Activated CD4-positive, alpha-beta memory T cell treated with anti-CD3 and anti-CD28 coated beads, Interleukin-2, amount 10 ng/mL, durations not matched to agents 7 days and 5 days (primary cell): ENCODE measurements at regions not wholly inside any gene's neighbourhood (a gene's known extent, or its start where the extent isn't known, plus 50 kb on each side); places are given as distances from the start of the nearest gene placed in this dataset.

Experiments
- CTCF ChIA-PET: fragments of 350-600 bp; sonication (Branson Sonifier 250); formaldehyde crosslinking; loops from one replicate; lab custom pipeline; 2021; ENCODE audit warnings: antibody characterized with exemption, inconsistent platforms; lab: Charles Lee
- POLR2A ChIA-PET: fragments of 350-600 bp; sonication (Branson Sonifier 250); formaldehyde crosslinking; loops from one replicate; lab custom pipeline; 2021; ENCODE audit warnings: antibody characterized with exemption; lab: Charles Lee
- DNase-seq: peaks from one replicate; pipeline ENCODE4 v3.0.0-alpha.2; 2020
- H3K27ac Mint-ChIP-seq: one replicate; pipeline ENCODE4 v1.8.0; 2021; ENCODE audit warnings: mild to moderate bottlenecking, mixed read lengths
- H3K27me3 Mint-ChIP-seq: one replicate; pipeline ENCODE4 v1.8.0; 2021; ENCODE audit warnings: mixed read lengths
- H3K36me3 Mint-ChIP-seq: one replicate; pipeline ENCODE4 v1.8.0; 2021; ENCODE audit warnings: low read depth, mixed read lengths
- H3K4me1 Mint-ChIP-seq: one replicate; pipeline ENCODE4 v1.8.0; 2021; ENCODE audit warnings: mixed read lengths
- H3K4me3 Mint-ChIP-seq: one replicate; pipeline ENCODE4 v1.8.0; 2021; ENCODE audit warnings: mild to moderate bottlenecking, mixed read lengths
- H3K9me3 Mint-ChIP-seq: one replicate; pipeline ENCODE4 v1.8.0; 2021; ENCODE audit warnings: mixed read lengths

- CTCF ChIA-PET: no interaction called here
- Mint-ChIP-seq H3K36me3 (no peaks in the 10 kb centered on the region), H3K9me3 (no peaks in the 10 kb centered on the region), H3K4me1 (no peaks in the 10 kb centered on the region), H3K4me3 (no peak overlapping the region), H3K27me3 (no peaks in the 10 kb centered on the region), H3K27ac (no peak overlapping the region)
- POLR2A ChIA-PET: no interaction called here
- no peak for DNase-seq
Measured at GRCh38 chr6:94389218-94389617, 969.9 kb upstream of the EPHA7 start.

DNA sequence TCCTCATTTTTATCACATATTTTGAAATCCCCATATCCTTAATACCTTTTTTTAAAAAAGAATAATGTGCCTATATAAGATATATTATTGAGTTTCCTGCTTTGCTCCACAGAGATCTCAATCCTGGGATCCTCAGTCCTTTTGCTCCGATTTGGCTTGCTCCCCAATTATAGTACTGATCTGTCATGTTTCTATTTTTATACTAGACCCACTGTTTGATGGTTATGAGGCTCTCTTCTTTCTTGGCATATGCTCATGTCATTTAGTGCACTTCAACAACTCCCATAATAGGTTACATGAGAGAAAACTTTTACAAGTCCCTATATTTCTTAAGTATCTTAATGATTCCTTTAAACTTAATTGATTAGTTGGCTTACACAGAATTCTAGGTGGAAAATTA, 958.5 kb upstream of the EPHA7 start:
- DNase-seq: no peak
- Mint-ChIP-seq H3K27me3 (no peaks in the 10 kb centered on the region), H3K27ac (no peak overlapping the region), H3K9me3 (peaks cover 3% of the 10 kb centered on the region), H3K4me3 (no peak overlapping the region), H3K4me1 (no peaks in the 10 kb centered on the region), H3K36me3 (no peaks in the 10 kb centered on the region)
- CTCF ChIA-PET: no interaction called here
- POLR2A ChIA-PET: no interaction called here

DNA sequence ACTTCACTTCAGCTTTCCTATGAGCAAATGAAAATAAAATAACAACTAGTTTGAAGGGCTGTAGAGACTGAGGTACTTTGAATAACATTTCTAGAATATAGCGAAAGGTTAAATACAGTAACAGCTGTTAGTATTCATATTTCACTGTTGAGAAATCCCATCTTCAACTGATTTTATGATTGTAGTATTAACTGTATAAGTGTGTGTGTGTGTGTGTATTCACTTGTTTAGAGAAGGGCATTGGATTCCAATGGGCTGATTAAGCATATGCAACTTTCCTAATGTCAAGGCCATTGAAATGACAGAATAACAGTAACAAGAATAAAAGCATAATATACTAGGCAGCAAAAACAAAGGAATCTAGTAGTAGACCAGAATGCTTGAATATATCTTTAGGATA, 957.5 kb upstream of the EPHA7 start:
- Mint-ChIP-seq H3K4me1 (no peaks in the 10 kb centered on the region), H3K4me3 (no peak overlapping the region), H3K9me3 (peaks cover 3% of the 10 kb centered on the region), H3K27ac (no peak overlapping the region), H3K36me3 (no peaks in the 10 kb centered on the region), H3K27me3 (no peaks in the 10 kb centered on the region)
- no peak for DNase-seq
- CTCF ChIA-PET: no interaction called here
- POLR2A ChIA-PET: no interaction called here

DNA sequence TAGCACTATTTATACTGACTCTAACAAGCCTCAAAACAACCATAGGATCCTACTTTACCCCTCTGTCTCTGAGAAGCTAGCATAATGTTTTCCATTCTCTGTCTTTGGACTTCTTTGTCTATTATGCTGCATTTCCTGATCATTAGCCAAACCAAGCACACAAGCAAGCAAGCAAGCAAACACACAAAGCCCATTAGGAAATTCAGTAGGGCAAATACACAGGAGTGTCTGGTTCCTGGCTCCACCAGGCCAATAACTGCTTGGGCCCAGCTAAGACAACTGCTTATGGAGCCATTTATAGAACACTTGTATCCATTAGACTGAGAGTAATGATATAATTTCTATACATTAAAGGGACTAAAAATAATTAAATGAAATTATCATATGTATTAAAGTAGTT, 952.9 kb upstream of the EPHA7 start:
- Mint-ChIP-seq H3K27me3 (no peaks in the 10 kb centered on the region), H3K4me1 (no peaks in the 10 kb centered on the region), H3K27ac (no peak overlapping the region), H3K4me3 (no peak overlapping the region), H3K9me3 (peaks cover 3% of the 10 kb centered on the region), H3K36me3 (no peaks in the 10 kb centered on the region)
- ChIA-PET CTCF (no interaction called here), POLR2A (no interaction called here)
- no peak for DNase-seq

DNA sequence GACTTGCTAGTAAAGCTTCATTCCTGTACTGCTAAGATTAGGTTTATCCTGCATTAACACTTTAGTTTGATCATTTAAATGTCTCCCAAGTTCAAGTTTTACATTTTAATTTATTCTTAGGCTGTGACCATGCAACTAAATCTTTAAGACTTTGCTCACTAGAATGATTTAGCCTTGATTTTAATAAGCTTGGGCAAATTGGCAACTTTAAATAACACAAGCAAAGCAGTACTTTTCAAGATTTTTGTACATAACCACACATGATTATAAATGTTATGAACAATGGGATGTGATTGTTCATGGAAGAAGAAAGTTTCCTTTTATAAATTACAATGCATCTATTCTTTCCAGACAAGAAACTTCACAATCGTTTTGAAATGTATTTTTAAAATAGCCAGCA, 948.0 kb upstream of the EPHA7 start:
- H3K4me1 Mint-ChIP-seq: no peaks in the 10 kb centered on the region
- DNase-seq: no peak
- POLR2A ChIA-PET: no interaction called here
- H3K4me3 Mint-ChIP-seq: no peak overlapping the region
- peaks cover 8% of the 10 kb centered on the region for H3K9me3 Mint-ChIP-seq
- H3K27ac Mint-ChIP-seq: no peak overlapping the region
- H3K27me3 Mint-ChIP-seq: no peaks in the 10 kb centered on the region
- CTCF ChIA-PET: no interaction called here
- H3K36me3 Mint-ChIP-seq: no peaks in the 10 kb centered on the region

GRCh38 chr6:94362061-94362864, 942.9 kb upstream of the EPHA7 start:
- POLR2A ChIA-PET: no interaction called here
- H3K27me3 Mint-ChIP-seq: no peaks in the 10 kb centered on the region
- H3K27ac Mint-ChIP-seq: no peak overlapping the region
- DNase-seq: no peak
- no peak overlapping the region for H3K4me3 Mint-ChIP-seq
- no peaks in the 10 kb centered on the region for H3K36me3 Mint-ChIP-seq
- CTCF ChIA-PET: no interaction called here
- H3K9me3 Mint-ChIP-seq: peaks cover 8% of the 10 kb centered on the region
- no peaks in the 10 kb centered on the region for H3K4me1 Mint-ChIP-seq

DNA sequence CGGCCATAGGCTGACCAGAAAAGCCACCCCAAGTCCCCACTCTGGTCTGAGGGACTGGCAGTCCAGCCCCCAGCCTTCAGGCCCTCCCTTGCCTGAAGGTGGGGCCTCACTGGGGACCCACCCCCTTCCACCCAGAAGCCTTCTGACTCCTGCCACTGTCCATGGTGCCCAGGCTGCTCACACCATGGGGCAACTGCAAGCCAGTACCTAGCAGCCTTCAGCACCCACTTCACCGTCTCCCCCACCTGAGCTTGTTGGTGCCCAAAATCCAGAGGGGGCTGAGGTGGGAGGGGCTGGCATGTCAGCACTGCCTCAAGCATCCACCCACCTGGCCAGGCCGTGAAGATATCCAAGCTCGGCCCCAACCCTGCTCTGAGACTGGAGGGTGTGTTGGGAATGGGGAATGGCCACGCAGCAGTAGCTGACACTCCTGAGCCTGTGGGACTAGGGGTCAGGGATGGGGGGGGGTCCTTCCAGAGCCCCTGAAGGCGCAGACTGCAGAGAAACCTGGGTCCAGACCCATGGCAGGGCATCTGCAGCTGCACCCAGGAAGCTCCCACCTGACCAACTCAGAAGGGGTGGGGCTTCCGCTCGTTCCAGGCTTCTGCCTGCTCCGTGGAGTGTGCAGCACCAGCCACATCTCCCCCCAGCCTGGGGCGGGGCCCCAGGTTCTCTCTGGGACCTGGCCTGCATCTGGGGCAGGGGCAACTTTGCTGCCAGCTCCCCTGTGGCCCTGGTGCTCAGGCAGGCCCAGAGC, 942.1 kb upstream of the EPHA7 start:
- Mint-ChIP-seq H3K27me3 (no peaks in the 10 kb centered on the region), H3K4me1 (no peaks in the 10 kb centered on the region), H3K4me3 (no peak overlapping the region), H3K36me3 (no peaks in the 10 kb centered on the region), H3K27ac (no peak overlapping the region), H3K9me3 (peaks cover 8% of the 10 kb centered on the region)
- POLR2A ChIA-PET: no interaction called here
- no peak for DNase-seq
- CTCF ChIA-PET: no interaction called here

DNA sequence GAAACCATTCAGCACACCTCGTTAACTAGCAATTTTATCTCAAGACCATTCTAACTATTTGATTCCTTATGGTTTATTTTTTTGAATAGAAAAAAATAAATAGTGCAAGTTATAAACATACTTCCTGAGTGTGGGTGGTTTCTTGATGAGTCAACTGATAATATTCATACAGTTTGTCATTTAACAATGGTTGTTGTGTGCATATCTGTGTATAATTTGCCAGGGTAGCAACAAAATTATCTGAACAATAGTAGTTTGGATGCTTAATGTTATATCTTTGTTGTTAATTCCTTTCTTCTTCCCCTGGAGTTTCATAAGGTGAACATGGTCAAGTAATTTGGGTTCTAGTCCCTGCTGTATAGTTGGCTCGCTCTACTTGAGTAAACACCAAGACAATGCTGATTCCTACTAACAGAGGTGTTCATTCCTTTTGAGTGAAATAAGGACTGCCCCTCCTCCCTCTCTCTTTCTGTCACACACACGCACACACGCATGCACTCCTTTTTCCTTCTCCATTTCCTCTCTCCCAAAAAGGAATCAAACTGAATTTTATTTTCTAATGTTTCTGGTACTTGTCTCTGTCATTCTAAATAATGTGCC, 938.1 kb upstream of the EPHA7 start:
- DNase-seq: no peak
- H3K4me3 Mint-ChIP-seq: no peak overlapping the region
- no peaks in the 10 kb centered on the region for H3K4me1 Mint-ChIP-seq
- CTCF ChIA-PET: no interaction called here
- H3K27me3 Mint-ChIP-seq: no peaks in the 10 kb centered on the region
- no peaks in the 10 kb centered on the region for H3K36me3 Mint-ChIP-seq
- H3K9me3 Mint-ChIP-seq: peaks cover under 1% of the 10 kb centered on the region
- no peak overlapping the region for H3K27ac Mint-ChIP-seq
- POLR2A ChIA-PET: no interaction called here

- no peaks in the 10 kb centered on the region for H3K36me3 Mint-ChIP-seq
- H3K27ac Mint-ChIP-seq: no peak overlapping the region
- no peak overlapping the region for H3K4me3 Mint-ChIP-seq
- ChIA-PET CTCF (no interaction called here), POLR2A (no interaction called here)
- no peaks in the 10 kb centered on the region for H3K4me1 Mint-ChIP-seq
- no peaks in the 10 kb centered on the region for H3K27me3 Mint-ChIP-seq
- no peak for DNase-seq
- no peaks in the 10 kb centered on the region for H3K9me3 Mint-ChIP-seq
Measured at GRCh38 chr6:94350833-94351232, 931.5 kb upstream of the EPHA7 start.

GRCh38 chr6:94349227-94349626, 929.9 kb upstream of the EPHA7 start:
- H3K36me3 Mint-ChIP-seq: no peaks in the 10 kb centered on the region
- no peak overlapping the region for H3K4me3 Mint-ChIP-seq
- H3K4me1 Mint-ChIP-seq: no peaks in the 10 kb centered on the region
- CTCF ChIA-PET: no interaction called here
- H3K27me3 Mint-ChIP-seq: no peaks in the 10 kb centered on the region
- no peak for DNase-seq
- POLR2A ChIA-PET: no interaction called here
- no peaks in the 10 kb centered on the region for H3K9me3 Mint-ChIP-seq
- H3K27ac Mint-ChIP-seq: no peak overlapping the region

DNA sequence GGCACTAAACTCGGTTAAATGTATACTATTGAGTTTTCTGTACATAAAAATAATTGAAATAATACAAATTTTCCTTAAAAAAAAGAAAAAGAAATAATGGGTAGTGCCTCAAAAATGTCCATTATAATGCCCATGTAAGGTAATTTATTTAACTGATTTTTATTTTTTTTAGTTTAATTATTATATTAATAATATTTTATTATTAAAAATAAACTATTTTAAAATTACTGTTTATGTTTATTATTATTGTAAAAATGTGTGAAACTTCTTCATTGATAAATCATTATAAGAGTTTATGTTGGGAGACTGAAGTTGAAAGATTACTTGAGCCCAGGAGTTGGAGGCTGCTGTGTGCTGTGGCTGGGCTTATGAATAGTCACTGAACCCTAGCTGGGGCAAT, 925.5 kb upstream of the EPHA7 start:
- Mint-ChIP-seq H3K4me3 (no peak overlapping the region), H3K36me3 (no peaks in the 10 kb centered on the region), H3K27ac (no peak overlapping the region), H3K9me3 (peaks cover 8% of the 10 kb centered on the region), H3K4me1 (no peaks in the 10 kb centered on the region), H3K27me3 (no peaks in the 10 kb centered on the region)
- CTCF ChIA-PET: no interaction called here
- POLR2A ChIA-PET: no interaction called here
- no peak for DNase-seq

DNA sequence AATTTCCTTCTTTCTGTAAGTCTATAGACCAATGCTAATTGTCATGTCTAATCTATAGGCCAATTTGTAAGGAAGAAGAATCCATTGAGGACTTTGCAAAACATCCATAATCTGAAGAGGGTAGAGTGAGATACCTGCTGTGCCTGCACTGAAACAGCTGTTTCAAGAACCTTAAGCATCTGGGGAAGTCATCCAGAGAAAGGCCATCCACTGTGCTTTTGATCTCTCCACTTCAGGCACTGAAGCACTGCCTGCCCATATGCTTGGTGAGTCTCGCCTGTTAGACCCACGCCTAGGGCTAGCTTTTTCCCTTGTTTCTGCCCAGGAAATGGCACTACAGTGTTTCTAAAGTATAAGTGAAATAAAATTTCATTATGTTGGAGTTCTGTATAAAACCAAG, 921.8 kb upstream of the EPHA7 start:
- no peaks in the 10 kb centered on the region for H3K36me3 Mint-ChIP-seq
- H3K4me1 Mint-ChIP-seq: no peaks in the 10 kb centered on the region
- no peak overlapping the region for H3K27ac Mint-ChIP-seq
- ChIA-PET POLR2A (no interaction called here), CTCF (no interaction called here)
- peaks cover 8% of the 10 kb centered on the region for H3K9me3 Mint-ChIP-seq
- no peak overlapping the region for H3K4me3 Mint-ChIP-seq
- DNase-seq: no peak
- no peaks in the 10 kb centered on the region for H3K27me3 Mint-ChIP-seq

- ChIA-PET CTCF (no interaction called here), POLR2A (no interaction called here)
- no peak overlapping the region for H3K4me3 Mint-ChIP-seq
- no peak overlapping the region for H3K27ac Mint-ChIP-seq
- no peak for DNase-seq
- no peaks in the 10 kb centered on the region for H3K36me3 Mint-ChIP-seq
- no peaks in the 10 kb centered on the region for H3K27me3 Mint-ChIP-seq
- no peaks in the 10 kb centered on the region for H3K4me1 Mint-ChIP-seq
- peaks cover 9% of the 10 kb centered on the region for H3K9me3 Mint-ChIP-seq
Measured at GRCh38 chr6:94323853-94324252, 904.5 kb upstream of the EPHA7 start.
